ENCODE measurements at regions not wholly inside any gene's neighbourhood (a gene's known extent, or its start where the extent isn't known, plus 50 kb on each side); places are given as distances from the start of the nearest gene placed in this dataset.

- TF ChIP-seq CTCF (IDR thresholded peaks at IDR 0.05), result no peak
- no peak for TF ChIP-seq POLR2AphosphoS5 (IDR thresholded peaks at IDR 0.05; ENCODE audit: insufficient read depth in 1 of 2, low read depth in 1 of 2)
- no peak for TF ChIP-seq POLR2A (IDR thresholded peaks at IDR 0.05)
Measured at GRCh38 chr5:117263231-117263630, 688.6 kb upstream of the SEMA6A start.

Measured in vagina (tissue), 2 donors.